ENCODE measurements at regions not wholly inside any gene's neighbourhood (a gene's known extent, or its start where the extent isn't known, plus 50 kb on each side); places are given as distances from the start of the nearest gene placed in this dataset.

DNA sequence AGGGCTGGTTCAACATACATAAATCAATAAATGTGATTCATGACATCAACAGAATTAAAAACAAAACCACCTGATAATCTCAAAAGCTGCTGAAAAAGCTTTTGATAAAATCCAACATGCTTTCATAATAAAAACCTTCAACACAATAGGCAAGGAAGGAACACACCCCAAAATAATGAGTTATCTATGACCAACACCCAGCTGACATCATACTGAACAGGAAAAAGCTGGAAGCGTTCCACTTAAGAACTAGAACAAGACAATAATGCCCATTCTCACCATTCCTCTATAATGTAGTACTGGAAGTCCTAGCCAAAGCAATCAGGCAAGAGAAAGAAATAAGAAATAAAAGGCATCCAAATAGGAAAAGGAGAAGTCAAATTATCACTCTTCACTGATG, 116.2 kb upstream of the FREM2 start:
- no peak for TF ChIP-seq EZH2 (IDR thresholded peaks at IDR 0.05; ENCODE audit: borderline replicate concordance, control insufficient read depth, low read depth, low read length)
- no peak for TF ChIP-seq RB1 (IDR thresholded peaks at IDR 0.05; ENCODE audit: borderline replicate concordance)
- TF ChIP-seq RFX5 (IDR thresholded peaks at IDR 0.05; ENCODE audit: low read depth, low read length) = no peak

Data from GM12878 (cell line).